ENCODE measurements at regions not wholly inside any gene's neighbourhood (a gene's known extent, or its start where the extent isn't known, plus 50 kb on each side); places are given as distances from the start of the nearest gene placed in this dataset.

- Histone ChIP-seq H3K4me2 (ENCODE audit: insufficient read depth, insufficient read length, low read length) (no peak overlapping the region), H4K91ac (ENCODE audit: insufficient read length, low read depth, low read length) (no peak overlapping the region), H4K20me1 (ENCODE audit: control insufficient read depth, insufficient read depth, insufficient read length) (no peaks in the 10 kb centered on the region), H2AK5ac (ENCODE audit: insufficient read length, low read length) (no peak overlapping the region), H3K79me1 (ENCODE audit: insufficient read depth, low read depth, low read length, poor library complexity, severe bottlenecking) (no peaks in the 10 kb centered on the region), H3K27me3 (ENCODE audit: insufficient read depth, low read length) (no peaks in the 10 kb centered on the region; the same call in 1 of the 2 replicates), H4K8ac (replicated peaks; ENCODE audit: insufficient read length, low read depth, low read length) (no peak overlapping the region), H3K23me2 (ENCODE audit: insufficient read length, low read depth, low read length, poor library complexity, severe bottlenecking) (no peaks in the 10 kb centered on the region), H3K4me1 (ENCODE audit: insufficient read depth, low read length) (no peaks in the 10 kb centered on the region), H3K9ac (ENCODE audit: extremely low read depth, insufficient read length, low read length) (no peak overlapping the region), H3K14ac (ENCODE audit: insufficient read depth, low read length) (no peak overlapping the region), H2BK120ac (ENCODE audit: low read depth, low read length, poor library complexity, severe bottlenecking) (no peak overlapping the region), H3K9me3 (ENCODE audit: control insufficient read depth, low read depth, low read length) (no peaks in the 10 kb centered on the region), H3K27ac (ENCODE audit: insufficient read length, low read depth, low read length) (no peak overlapping the region), H2BK5ac (ENCODE audit: insufficient read length, low read length) (no peak overlapping the region), H3K18ac (ENCODE audit: insufficient read length, low read depth, low read length) (no peak overlapping the region), H2AFZ (ENCODE audit: low read length) (no peak overlapping the region), H3K4ac (ENCODE audit: low read depth, low read length) (no peak overlapping the region), H3K79me2 (ENCODE audit: insufficient read depth, low read length) (no peaks in the 10 kb centered on the region), H3T11ph (ENCODE audit: low read length) (no peak overlapping the region), H2BK20ac (ENCODE audit: low read depth, low read length, poor library complexity, severe bottlenecking) (no peak overlapping the region), H3K23ac (ENCODE audit: insufficient read length, low read depth, low read length) (no peak overlapping the region), H4K5ac (ENCODE audit: insufficient read length, low read depth, low read length) (no peak overlapping the region), H2BK12ac (ENCODE audit: insufficient read length, low read depth, low read length) (no peak overlapping the region), H3K56ac (ENCODE audit: insufficient read length, low read depth, low read length) (no peak overlapping the region), H2BK15ac (ENCODE audit: low read depth, low read length) (no peak overlapping the region)
- peaks cover 16 to 23% of the 10 kb centered on the region in 2 experiments for H3K4me1 Mint-ChIP-seq
- TF ChIP-seq, protein P1, sequence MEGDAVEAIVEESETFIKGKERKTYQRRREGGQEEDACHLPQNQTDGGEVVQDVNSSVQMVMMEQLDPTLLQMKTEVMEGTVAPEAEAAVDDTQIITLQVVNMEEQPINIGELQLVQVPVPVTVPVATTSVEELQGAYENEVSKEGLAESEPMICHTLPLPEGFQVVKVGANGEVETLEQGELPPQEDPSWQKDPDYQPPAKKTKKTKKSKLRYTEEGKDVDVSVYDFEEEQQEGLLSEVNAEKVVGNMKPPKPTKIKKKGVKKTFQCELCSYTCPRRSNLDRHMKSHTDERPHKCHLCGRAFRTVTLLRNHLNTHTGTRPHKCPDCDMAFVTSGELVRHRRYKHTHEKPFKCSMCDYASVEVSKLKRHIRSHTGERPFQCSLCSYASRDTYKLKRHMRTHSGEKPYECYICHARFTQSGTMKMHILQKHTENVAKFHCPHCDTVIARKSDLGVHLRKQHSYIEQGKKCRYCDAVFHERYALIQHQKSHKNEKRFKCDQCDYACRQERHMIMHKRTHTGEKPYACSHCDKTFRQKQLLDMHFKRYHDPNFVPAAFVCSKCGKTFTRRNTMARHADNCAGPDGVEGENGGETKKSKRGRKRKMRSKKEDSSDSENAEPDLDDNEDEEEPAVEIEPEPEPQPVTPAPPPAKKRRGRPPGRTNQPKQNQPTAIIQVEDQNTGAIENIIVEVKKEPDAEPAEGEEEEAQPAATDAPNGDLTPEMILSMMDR (conservative IDR thresholded peaks at IDR 0.05) = no peak
- no peak overlapping the region for H3K27ac Mint-ChIP-seq
- H3K36me3 Mint-ChIP-seq (ENCODE audit: insufficient read depth in 1 of 3, low read depth in 3 of 3) = no peaks in the 10 kb centered on the region; a peak in 1 of 7 replicates
- H3K27me3 Mint-ChIP-seq (ENCODE audit: low read depth) = no peaks in the 10 kb centered on the region; the same call in none of the 2 replicates
- no peak overlapping the region for H3K4me3 Mint-ChIP-seq
- H3K9me3 Mint-ChIP-seq = peaks cover 0 to 1% of the 10 kb centered on the region in 2 experiments; a peak in 1 of 5 replicates
- no CpG with 5 or more reads among the region's 3 CpGs for WGBS (ENCODE audit: extremely low coverage, insufficient read length, low lambda C conversion rate)
- no peak for DNase-seq
Observed at GRCh38 chr4:23035521-23036056, 342.9 kb downstream of the GBA3 start.
